NCI-H1694 treated with DMSO at 0.1 percent for 48 hours (cell line): ENCODE measurements at regions not wholly inside any gene's neighbourhood (a gene's known extent, or its start where the extent isn't known, plus 50 kb on each side); places are given as distances from the start of the nearest gene placed in this dataset.
"Not testable (repeated sequence)": the region's sequence is repeated elsewhere in the genome, so short reads cannot be mapped to it uniquely, and the experiment has no call there.

ENCODE experiments used
- DNase-seq: peaks from one replicate; lab custom pipeline; 2025; lab: John Stamatoyannopoulos, UW

GRCh38 chr5:98206566-98206965 is 566.9 kb upstream of the RGMB start:
- DNase-seq = no peak

DNA sequence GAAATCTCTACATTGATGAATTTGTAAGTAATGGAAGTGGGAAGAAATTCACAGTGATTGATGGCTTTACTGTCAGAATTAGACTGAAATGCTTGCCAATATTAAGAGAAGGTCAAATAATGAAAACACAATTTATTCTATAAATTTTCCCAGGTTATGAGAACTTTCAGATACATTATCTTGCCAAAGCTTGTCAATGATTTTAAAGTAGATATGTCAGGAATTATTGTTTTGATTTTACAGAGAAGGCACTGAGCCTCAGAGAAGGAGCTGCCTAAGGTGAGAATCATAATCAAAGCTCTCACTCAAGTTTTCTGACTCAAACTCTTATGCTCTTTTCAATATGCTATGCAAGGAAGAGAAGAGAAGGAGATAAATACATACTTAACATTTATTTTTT is 564.0 kb upstream of the RGMB start:
- no peak for DNase-seq

- DNase-seq = no peak
These were observed 559.0 kb upstream of the RGMB start for GRCh38 chr5:98214240-98215051.

DNA sequence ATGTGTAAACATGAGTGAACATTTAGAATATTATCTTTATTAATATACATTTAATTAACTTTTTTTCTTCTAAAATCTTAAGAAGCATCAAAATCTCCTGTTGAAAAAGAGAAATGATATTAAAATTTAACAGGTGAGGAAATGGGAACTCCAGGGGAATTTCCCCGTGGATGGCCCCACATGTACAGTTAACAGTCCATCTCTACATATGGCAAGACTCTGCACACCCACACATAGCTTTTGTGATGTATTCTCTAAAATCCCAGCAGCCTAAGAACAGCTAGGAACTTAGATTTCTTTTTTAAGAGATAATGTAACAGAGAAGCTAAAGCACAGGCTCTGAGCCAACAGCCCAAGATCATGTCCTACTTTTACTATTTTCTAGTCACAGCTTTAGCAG is 556.3 kb upstream of the RGMB start:
- no peak for DNase-seq

GRCh38 chr5:98218838-98219237 is 554.6 kb upstream of the RGMB start:
- DNase-seq = no peak

- DNase-seq = no peak
These were observed 546.0 kb upstream of the RGMB start for GRCh38 chr5:98227489-98227888.

GRCh38 chr5:98231089-98231488 is 542.4 kb upstream of the RGMB start:
- DNase-seq = no peak

- not testable (repeated sequence) for DNase-seq
These were observed 535.7 kb upstream of the RGMB start for GRCh38 chr5:98237794-98238193.

DNA sequence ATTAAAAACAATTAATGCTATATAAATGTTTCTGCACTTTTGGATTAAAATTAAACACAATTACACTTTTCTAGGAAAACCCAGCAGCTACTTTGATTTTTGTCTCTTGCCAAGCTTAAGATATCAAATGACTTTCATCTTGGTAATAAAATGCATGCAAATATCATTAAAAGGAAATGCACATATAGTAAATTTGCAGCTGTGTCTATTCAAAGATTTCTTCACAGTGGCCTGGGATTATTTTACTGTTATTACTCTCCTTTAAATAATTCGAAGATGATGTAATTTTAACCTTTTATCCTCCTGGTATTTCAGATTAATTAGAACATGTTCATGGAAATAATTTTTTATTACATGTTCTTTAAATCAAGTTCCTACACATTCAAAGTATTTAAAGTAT is 529.5 kb upstream of the RGMB start:
- DNase-seq = no peak

DNA sequence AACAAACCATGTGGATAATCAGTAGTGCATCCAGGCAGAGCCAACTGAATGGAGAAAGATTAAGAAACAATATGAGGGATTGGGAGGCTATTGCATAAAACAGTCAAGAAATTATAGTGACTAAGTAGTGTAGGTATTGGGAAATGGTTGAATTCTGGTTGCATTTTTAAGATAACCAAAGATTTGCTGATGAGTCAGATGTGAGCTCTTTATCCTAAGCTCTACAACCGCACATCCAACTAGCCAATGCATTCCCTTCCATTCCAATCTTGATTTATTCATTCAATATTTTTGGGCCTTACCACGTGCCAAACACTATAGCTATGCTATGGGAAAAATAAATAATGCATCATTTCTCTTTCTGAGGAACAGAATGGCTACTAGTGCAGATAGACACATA is 524.5 kb upstream of the RGMB start:
- no peak for DNase-seq

DNA sequence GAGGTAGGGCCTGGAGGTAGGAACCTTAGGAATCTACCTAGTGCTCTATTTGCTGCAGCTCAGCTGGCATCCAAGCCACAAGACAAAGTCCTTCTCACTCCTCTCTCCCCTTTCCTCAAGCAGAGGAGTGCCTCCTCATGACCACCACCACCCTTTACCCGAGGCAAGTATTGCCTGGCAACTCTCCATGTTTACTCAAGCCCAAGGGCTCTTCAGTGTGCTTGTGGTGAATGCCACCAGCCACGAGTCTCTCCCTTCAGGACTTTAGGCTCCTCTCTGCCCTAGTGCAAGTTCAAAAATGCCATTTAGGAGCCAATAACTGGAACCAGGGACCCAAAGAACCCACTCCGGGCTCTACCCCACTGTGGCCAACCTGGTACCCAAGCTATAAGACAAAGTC is 514.5 kb upstream of the RGMB start:
- no peak for DNase-seq

DNA sequence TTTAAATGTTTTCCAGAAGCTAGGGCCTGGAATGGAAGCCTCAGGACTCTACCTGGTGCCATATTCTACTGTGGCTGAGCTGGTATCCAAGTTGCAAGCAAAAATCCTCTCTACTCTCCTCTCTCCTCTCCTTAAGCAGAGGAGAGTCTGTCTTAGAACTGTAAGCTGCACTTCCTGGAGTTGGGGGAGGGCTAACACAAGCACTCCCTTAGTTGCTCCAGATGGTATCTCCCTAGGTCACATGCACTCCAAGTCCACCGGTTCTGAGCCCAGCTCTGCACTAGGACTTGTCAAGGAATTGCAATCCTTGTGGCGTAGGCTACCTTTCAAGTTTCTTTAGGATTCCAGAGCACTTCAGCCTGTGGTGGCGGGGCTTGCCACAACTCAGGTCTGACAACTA is 513.9 kb upstream of the RGMB start:
- no peak for DNase-seq

GRCh38 chr5:98263084-98263483 is 510.4 kb upstream of the RGMB start:
- no peak for DNase-seq

DNA sequence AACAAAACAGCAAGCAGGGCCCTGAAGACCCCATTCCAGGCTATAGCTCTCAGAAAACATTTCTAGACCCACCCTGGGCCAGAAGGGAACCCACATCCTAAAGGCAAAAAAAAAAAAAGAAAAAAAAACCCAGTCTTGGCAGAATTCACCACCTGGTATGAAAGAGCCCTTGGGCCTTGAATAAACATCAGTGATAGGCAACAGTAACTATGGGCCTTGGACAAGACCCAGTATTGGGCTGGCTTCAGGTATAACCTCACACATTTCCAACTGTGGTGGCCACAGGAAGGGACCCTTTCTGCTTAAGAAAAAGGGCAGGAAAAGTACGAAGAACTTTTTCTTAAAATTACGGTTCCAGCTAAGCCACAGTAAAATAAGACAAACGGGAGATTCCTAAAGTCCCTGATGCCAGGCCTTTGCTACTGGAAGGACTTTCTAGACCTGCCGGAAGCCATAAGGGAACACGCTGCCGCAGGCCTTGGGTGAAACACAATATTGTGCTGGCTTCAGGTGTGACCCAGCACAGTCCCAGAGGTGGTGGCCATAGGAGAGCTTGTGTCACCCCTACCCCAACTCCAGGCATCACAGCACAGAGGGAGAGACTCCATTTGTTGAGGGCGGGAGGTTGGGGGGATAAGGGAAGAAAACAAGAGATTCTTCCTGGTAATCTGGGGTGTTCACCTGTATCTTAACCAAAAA is 505.2 kb upstream of the RGMB start:
- DNase-seq = no peak

- DNase-seq = no peak
These were observed 497.5 kb upstream of the RGMB start for GRCh38 chr5:98275980-98276379.

DNA sequence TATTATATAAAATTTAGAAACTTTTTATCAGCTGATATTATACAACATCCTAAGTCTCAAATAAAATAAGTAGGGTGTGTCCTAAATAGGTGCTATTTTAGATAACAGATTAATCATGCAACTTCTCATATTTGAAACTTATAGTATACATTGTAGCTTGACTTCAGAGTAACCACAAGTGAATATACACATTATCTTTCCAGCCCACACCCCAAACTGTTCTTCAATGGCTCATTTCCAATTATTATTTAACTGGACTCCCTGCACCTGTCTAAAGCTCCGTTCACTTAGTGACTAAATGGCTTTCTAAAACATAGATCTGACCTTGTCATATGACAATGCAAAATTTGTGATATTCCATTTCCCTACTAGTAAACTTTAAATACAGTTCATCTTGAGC is 490.9 kb upstream of the RGMB start:
- no peak for DNase-seq

GRCh38 chr5:98292496-98292895 is 481.0 kb upstream of the RGMB start:
- DNase-seq = no peak

- no peak for DNase-seq
These were observed 477.0 kb upstream of the RGMB start for GRCh38 chr5:98296426-98296825.

DNA sequence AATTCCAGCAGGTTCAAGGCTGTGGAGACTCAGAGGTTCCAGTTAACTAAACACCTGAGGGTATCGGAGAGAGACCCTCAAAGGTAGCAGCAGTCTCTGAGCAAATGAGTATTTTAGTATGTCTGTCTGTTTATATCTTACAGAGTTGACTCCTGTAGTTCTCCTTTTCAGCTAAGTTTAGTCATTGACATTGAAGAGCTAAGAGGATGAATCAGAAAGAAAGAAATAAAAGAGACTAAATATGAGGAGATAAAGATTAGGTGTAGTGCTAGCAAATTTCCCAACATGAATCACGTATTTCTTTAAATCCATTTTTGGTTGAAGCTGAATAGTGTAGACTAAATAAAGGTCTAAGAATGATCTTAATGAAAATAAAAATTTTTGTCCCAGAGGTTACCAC is 474.0 kb upstream of the RGMB start:
- DNase-seq = no peak

DNA sequence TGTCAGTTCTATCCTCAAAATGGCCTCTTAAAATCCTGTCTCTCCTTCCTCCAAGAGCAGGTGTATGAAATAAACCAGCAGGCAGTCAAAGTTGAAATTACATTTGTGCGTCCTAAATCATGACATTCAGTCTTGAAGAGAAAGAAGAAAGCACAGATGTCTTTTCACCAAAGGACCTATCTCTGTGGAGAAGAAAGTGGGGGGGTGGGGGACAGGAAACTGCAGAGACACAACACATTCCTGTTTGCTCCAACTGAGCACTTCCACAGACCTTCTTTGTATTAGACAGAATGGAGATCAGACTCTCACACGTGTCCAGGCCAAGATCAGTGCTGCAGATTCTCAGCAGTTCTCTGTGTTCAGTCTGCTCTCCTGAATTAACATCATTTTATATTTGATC is 471.9 kb upstream of the RGMB start:
- DNase-seq = no peak

DNA sequence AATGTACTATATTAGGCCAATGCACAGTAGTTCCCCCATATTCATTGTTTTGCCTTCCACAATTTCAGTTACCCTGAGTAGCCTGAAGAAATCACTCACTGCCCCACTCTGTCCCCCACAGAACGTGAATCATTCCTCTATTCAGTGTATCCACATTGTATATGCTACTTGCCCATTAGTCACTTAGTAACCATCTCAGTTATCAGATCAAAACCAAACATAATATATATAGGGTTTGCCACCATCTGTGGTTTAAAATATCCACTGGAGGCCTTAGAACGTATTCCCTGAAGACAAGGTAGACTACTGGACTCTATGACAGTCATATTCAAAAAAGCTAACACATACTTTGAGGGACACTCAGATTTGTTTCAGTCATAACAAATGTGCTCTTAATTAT is 465.7 kb upstream of the RGMB start:
- DNase-seq = no peak

- DNase-seq = no peak
These were observed 465.2 kb upstream of the RGMB start for GRCh38 chr5:98308231-98308630.

GRCh38 chr5:98308960-98309359 is 464.5 kb upstream of the RGMB start:
- DNase-seq = no peak
